SU-DHL-6 (cell line): ENCODE measurements at regions not wholly inside any gene's neighbourhood (a gene's known extent, or its start where the extent isn't known, plus 50 kb on each side); places are given as distances from the start of the nearest gene placed in this dataset.

ENCODE experiments used
- H2AFZ ChIP-seq: fragments of 200-600 bp; sonication (generic); 2 replicates; pipeline ENCODE4 v1.6.1; 2014; ENCODE audit warnings: low read depth, mild to moderate bottlenecking, moderate library complexity, mixed read lengths, antibody characterized with exemption, low read length; ENCODE audit not compliant: severe bottlenecking
- H3F3A ChIP-seq: fragments of 200-600 bp; shearing (Covaris generic); 2 replicates; pipeline ENCODE4 v1.6.0; 2016; ENCODE audit warnings: antibody characterized with exemption, mild to moderate bottlenecking; ENCODE audit not compliant: insufficient read depth
- H3K27ac ChIP-seq: fragments of 200-600 bp; sonication (generic); 2 replicates; pipeline ENCODE4 v1.5.1; 2016; ENCODE audit warnings: low read depth, mild to moderate bottlenecking, low read length, moderate library complexity, mixed read lengths
- H3K27me3 ChIP-seq: fragments of 200-600 bp; sonication (generic), shearing (Covaris generic); 2 replicates; pipeline ENCODE4 v1.6.0; 2014; ENCODE audit warnings: mild to moderate bottlenecking, low read length
- H3K36me3 ChIP-seq: fragments of 200-600 bp; sonication (generic); 2 replicates; pipeline ENCODE4 v1.6.1; 2014; ENCODE audit warnings: mild to moderate bottlenecking, low read length, mixed read lengths
- H3K4me2 ChIP-seq: fragments of 300-600, 200-600 bp; shearing (Covaris generic), sonication (generic); 2 replicates; pipeline ENCODE4 v1.6.0; 2014; ENCODE audit warnings: low read length, low read depth, mild to moderate bottlenecking; ENCODE audit not compliant: poor library complexity, severe bottlenecking
- H3K4me3 ChIP-seq: fragments of 200-600 bp; sonication (generic); 2 replicates; pipeline ENCODE4 v1.5.1; 2014; ENCODE audit warnings: antibody characterized with exemption, low read length, mild to moderate bottlenecking, mixed read lengths; ENCODE audit not compliant: insufficient read depth, poor library complexity, severe bottlenecking
- H3K79me2 ChIP-seq: fragments of 200-600 bp; sonication (generic); 2 replicates; pipeline ENCODE4 v1.6.1; 2014; ENCODE audit warnings: mild to moderate bottlenecking, low read length, moderate library complexity; ENCODE audit not compliant: insufficient read depth
- H3K9ac ChIP-seq: fragments of 200-600 bp; sonication (generic); 2 replicates; pipeline ENCODE4 v1.7.0; 2014; ENCODE audit warnings: mild to moderate bottlenecking, low read length
- H3K9me2 ChIP-seq: fragments of 200-600 bp; sonication (generic); replicated peaks from 2 replicates; pipeline ENCODE4 v1.6.1; 2014; ENCODE audit warnings: low read length; ENCODE audit not compliant: insufficient read depth
- H3K9me3 ChIP-seq: fragments of 200-600 bp; sonication (generic); 2 replicates; pipeline ENCODE4 v1.6.1; 2014; ENCODE audit warnings: low read length, mixed read lengths; ENCODE audit not compliant: insufficient read depth
- H4K20me1 ChIP-seq: fragments of 200-600 bp; sonication (generic); 2 replicates; pipeline ENCODE4 v1.6.1; 2014; ENCODE audit warnings: low read depth, mild to moderate bottlenecking, antibody characterized with exemption, low read length, moderate library complexity, mixed read lengths
- EZH2phosphoT487 ChIP-seq: fragments of 200-600 bp; sonication (generic), shearing (Covaris generic); conservative IDR thresholded peaks from 2 replicates; pipeline ENCODE4 v1.6.1; 2018; ENCODE audit warnings: mild to moderate bottlenecking, antibody characterized with exemption, low read length, moderate library complexity, mixed read lengths
- TF ChIP-seq, protein P1 (sequence below): fragments of 200-600 bp; sonication (generic); IDR thresholded peaks from one replicate; pipeline ENCODE4 v1.5.1; 2017; ENCODE audit warnings: antibody characterized with exemption, mild to moderate bottlenecking, low read length, moderate library complexity; ENCODE audit not compliant: insufficient read depth, poor library complexity, severe bottlenecking

DNA sequence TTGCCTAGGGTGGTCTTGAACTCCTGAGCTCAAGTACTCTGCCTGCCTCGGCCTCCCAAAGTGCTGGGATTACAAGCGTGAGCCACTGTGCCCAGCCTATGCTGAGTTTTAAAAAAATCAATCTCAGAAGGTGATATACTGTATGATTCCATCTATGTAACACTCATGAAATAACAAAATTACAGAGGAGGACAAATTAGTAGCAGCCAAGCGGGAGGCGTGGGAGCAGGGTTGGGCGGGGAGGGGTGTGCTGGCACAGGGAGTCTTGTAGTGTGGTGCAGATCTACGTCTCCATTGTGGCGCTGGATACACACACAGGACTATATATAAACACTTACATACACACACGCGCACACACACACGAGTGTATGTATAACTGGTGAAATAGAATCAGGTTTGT is 80.6 kb upstream of the LINGO1 start:
- TF ChIP-seq EZH2phosphoT487: no peak
- TF ChIP-seq, protein P1, sequence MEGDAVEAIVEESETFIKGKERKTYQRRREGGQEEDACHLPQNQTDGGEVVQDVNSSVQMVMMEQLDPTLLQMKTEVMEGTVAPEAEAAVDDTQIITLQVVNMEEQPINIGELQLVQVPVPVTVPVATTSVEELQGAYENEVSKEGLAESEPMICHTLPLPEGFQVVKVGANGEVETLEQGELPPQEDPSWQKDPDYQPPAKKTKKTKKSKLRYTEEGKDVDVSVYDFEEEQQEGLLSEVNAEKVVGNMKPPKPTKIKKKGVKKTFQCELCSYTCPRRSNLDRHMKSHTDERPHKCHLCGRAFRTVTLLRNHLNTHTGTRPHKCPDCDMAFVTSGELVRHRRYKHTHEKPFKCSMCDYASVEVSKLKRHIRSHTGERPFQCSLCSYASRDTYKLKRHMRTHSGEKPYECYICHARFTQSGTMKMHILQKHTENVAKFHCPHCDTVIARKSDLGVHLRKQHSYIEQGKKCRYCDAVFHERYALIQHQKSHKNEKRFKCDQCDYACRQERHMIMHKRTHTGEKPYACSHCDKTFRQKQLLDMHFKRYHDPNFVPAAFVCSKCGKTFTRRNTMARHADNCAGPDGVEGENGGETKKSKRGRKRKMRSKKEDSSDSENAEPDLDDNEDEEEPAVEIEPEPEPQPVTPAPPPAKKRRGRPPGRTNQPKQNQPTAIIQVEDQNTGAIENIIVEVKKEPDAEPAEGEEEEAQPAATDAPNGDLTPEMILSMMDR: no peak

DNA sequence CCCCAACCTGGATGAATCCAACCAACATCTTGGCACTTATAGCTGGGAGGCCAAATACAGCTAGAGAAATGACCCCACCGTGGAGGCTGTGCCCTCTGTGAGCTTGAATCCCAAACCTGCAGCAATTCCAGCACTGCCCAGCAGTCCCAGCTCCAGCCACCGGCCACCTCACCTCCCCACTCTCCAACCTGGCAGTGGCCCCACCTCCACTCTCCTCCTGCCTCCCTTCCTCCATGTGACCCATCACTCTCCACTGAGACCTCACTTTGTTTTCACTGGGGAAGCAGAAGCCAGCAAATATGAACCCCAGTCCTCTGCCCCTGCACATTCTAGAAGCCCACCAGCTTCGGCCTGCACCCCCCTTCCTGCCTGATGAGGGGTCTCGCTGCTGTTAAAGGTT is 79.7 kb upstream of the LINGO1 start:
- Histone ChIP-seq H3K27ac (no peak overlapping the region), H3K4me2 (no peak overlapping the region), H4K20me1 (no peaks in the 10 kb centered on the region), H2AFZ (no peak overlapping the region), H3K9me3 (no peaks in the 10 kb centered on the region), H3K9ac (no peak overlapping the region), H3K4me3 (no peak overlapping the region), H3K79me2 (no peaks in the 10 kb centered on the region), H3F3A (no peaks in the 10 kb centered on the region), H3K27me3 (no peaks in the 10 kb centered on the region), H3K36me3 (no peaks in the 10 kb centered on the region), H3K9me2 (no peaks in the 10 kb centered on the region)
- no peak for TF ChIP-seq EZH2phosphoT487
- TF ChIP-seq, protein P1: no peak

More for the DNA sequence above, 80.6 kb upstream of the LINGO1 start:
- Histone ChIP-seq H4K20me1 (no peaks in the 10 kb centered on the region), H3K9me2 (no peaks in the 10 kb centered on the region), H3K36me3 (no peaks in the 10 kb centered on the region), H3K27ac (no peak overlapping the region), H3K4me2 (no peak overlapping the region), H2AFZ (no peak overlapping the region), H3K27me3 (no peaks in the 10 kb centered on the region), H3K79me2 (no peaks in the 10 kb centered on the region), H3F3A (no peaks in the 10 kb centered on the region), H3K9ac (no peak overlapping the region), H3K9me3 (no peaks in the 10 kb centered on the region), H3K4me3 (no peak overlapping the region)

DNA sequence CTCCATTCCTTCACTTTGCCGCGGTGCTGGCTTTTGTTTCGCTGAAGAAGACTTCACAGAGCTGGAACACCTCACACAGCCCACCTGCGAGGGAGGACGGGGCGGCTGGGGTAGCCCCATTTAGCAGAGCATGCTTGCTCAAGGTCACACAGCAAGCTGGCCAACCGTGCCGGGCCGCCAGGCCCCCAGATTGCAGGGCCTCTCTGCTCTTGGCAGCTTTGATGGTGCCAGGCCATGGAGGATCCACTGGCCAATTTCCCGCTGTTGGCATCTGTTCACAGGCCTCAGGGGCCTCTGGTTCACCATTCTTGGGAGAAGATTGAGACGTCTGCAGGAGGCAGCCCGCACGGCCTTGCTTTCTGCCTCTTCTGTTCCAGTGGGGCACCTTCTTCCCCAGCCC is 77.9 kb upstream of the LINGO1 start:
- no peaks in the 10 kb centered on the region for H3K9me3 ChIP-seq
- no peaks in the 10 kb centered on the region for H3K79me2 ChIP-seq
- no peak overlapping the region for H2AFZ ChIP-seq
- no peak overlapping the region for H3K4me3 ChIP-seq
- no peak overlapping the region for H3K27ac ChIP-seq
- no peaks in the 10 kb centered on the region for H3K36me3 ChIP-seq
- no peak overlapping the region for H3K9ac ChIP-seq
- H3K27me3 ChIP-seq: no peaks in the 10 kb centered on the region
- H3F3A ChIP-seq: no peaks in the 10 kb centered on the region
- no peaks in the 10 kb centered on the region for H4K20me1 ChIP-seq
- TF ChIP-seq, protein P1: no peak
- no peak for TF ChIP-seq EZH2phosphoT487
- no peak overlapping the region for H3K4me2 ChIP-seq
- no peaks in the 10 kb centered on the region for H3K9me2 ChIP-seq
